ENCODE measurements at regions not wholly inside any gene's neighbourhood (a gene's known extent, or its start where the extent isn't known, plus 50 kb on each side); places are given as distances from the start of the nearest gene placed in this dataset.

GRCh38 chr11:38095268-38095667, 1497.2 kb upstream of the RAG2 start (continued):
- TF ChIP-seq ARID4B (CRISPR knock-in tag; IDR thresholded peaks at IDR 0.05; ENCODE audit: borderline replicate concordance) (no peak), CBFB (CRISPR knock-in tag; IDR thresholded peaks at IDR 0.05; ENCODE audit: low read depth) (no peak), ESRRA (CRISPR knock-in tag; IDR thresholded peaks at IDR 0.05; ENCODE audit: borderline replicate concordance) (no peak), ZNF416 (CRISPR knock-in tag; IDR thresholded peaks at IDR 0.05) (no peak)
- TF ChIP-seq, protein P1, sequence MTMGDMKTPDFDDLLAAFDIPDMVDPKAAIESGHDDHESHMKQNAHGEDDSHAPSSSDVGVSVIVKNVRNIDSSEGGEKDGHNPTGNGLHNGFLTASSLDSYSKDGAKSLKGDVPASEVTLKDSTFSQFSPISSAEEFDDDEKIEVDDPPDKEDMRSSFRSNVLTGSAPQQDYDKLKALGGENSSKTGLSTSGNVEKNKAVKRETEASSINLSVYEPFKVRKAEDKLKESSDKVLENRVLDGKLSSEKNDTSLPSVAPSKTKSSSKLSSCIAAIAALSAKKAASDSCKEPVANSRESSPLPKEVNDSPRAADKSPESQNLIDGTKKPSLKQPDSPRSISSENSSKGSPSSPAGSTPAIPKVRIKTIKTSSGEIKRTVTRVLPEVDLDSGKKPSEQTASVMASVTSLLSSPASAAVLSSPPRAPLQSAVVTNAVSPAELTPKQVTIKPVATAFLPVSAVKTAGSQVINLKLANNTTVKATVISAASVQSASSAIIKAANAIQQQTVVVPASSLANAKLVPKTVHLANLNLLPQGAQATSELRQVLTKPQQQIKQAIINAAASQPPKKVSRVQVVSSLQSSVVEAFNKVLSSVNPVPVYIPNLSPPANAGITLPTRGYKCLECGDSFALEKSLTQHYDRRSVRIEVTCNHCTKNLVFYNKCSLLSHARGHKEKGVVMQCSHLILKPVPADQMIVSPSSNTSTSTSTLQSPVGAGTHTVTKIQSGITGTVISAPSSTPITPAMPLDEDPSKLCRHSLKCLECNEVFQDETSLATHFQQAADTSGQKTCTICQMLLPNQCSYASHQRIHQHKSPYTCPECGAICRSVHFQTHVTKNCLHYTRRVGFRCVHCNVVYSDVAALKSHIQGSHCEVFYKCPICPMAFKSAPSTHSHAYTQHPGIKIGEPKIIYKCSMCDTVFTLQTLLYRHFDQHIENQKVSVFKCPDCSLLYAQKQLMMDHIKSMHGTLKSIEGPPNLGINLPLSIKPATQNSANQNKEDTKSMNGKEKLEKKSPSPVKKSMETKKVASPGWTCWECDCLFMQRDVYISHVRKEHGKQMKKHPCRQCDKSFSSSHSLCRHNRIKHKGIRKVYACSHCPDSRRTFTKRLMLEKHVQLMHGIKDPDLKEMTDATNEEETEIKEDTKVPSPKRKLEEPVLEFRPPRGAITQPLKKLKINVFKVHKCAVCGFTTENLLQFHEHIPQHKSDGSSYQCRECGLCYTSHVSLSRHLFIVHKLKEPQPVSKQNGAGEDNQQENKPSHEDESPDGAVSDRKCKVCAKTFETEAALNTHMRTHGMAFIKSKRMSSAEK (CRISPR knock-in tag; IDR thresholded peaks at IDR 0.05; ENCODE audit: borderline replicate concordance), result no peak
- TF ChIP-seq, protein P2, sequence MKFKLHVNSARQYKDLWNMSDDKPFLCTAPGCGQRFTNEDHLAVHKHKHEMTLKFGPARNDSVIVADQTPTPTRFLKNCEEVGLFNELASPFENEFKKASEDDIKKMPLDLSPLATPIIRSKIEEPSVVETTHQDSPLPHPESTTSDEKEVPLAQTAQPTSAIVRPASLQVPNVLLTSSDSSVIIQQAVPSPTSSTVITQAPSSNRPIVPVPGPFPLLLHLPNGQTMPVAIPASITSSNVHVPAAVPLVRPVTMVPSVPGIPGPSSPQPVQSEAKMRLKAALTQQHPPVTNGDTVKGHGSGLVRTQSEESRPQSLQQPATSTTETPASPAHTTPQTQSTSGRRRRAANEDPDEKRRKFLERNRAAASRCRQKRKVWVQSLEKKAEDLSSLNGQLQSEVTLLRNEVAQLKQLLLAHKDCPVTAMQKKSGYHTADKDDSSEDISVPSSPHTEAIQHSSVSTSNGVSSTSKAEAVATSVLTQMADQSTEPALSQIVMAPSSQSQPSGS (CRISPR knock-in tag; IDR thresholded peaks at IDR 0.05; ENCODE audit: borderline replicate concordance, low read depth), result no peak

GRCh38 chr11:38089726-38090125, 1491.7 kb upstream of the RAG2 start:
- TF ChIP-seq, protein P3, sequence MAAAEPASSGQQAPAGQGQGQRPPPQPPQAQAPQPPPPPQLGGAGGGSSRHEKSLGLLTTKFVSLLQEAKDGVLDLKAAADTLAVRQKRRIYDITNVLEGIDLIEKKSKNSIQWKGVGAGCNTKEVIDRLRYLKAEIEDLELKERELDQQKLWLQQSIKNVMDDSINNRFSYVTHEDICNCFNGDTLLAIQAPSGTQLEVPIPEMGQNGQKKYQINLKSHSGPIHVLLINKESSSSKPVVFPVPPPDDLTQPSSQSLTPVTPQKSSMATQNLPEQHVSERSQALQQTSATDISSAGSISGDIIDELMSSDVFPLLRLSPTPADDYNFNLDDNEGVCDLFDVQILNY (CRISPR knock-in tag; IDR thresholded peaks at IDR 0.05), result no peak
- TF ChIP-seq, protein P4, sequence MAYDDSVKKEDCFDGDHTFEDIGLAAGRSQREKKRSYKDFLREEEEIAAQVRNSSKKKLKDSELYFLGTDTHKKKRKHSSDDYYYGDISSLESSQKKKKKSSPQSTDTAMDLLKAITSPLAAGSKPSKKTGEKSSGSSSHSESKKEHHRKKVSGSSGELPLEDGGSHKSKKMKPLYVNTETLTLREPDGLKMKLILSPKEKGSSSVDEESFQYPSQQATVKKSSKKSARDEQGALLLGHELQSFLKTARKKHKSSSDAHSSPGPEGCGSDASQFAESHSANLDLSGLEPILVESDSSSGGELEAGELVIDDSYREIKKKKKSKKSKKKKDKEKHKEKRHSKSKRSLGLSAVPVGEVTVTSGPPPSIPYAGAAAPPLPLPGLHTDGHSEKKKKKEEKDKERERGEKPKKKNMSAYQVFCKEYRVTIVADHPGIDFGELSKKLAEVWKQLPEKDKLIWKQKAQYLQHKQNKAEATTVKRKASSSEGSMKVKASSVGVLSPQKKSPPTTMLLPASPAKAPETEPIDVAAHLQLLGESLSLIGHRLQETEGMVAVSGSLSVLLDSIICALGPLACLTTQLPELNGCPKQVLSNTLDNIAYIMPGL (CRISPR knock-in tag; IDR thresholded peaks at IDR 0.05), result no peak
- TF ChIP-seq ZNF425 (CRISPR knock-in tag; conservative IDR thresholded peaks at IDR 0.05) (no peak), E2F4 (CRISPR knock-in tag; IDR thresholded peaks at IDR 0.05; ENCODE audit: borderline replicate concordance, low read depth) (no peak), ZNF317 (CRISPR knock-in tag; IDR thresholded peaks at IDR 0.05; ENCODE audit: borderline replicate concordance, low read depth) (no peak), ZNF416 (CRISPR knock-in tag; IDR thresholded peaks at IDR 0.05) (no peak), JUN (CRISPR knock-in tag; IDR thresholded peaks at IDR 0.05) (no peak), TCF7 (CRISPR knock-in tag; IDR thresholded peaks at IDR 0.05; ENCODE audit: low read depth) (no peak)
- H3K9me3 Mint-ChIP-seq, result peaks cover 52% of the 10 kb centered on the region
- H3K4me1 Mint-ChIP-seq, result no peaks in the 10 kb centered on the region
- POLR2A ChIA-PET, result no interaction called here
- CTCF ChIA-PET, result no interaction called here
- no peaks in the 10 kb centered on the region; the same call in 1 of the 2 replicates for H3K27me3 Mint-ChIP-seq (ENCODE audit: low read depth)
- H3K36me3 Mint-ChIP-seq, result peaks cover 49% of the 10 kb centered on the region
- no peak overlapping the region for H3K4me3 Mint-ChIP-seq
- no peak for DNase-seq (ENCODE audit: low spot score)
- ATAC-seq, result no peak
- no peak overlapping the region for H3K27ac Mint-ChIP-seq

All from WTC11 (cell line).